ENCODE measurements at regions not wholly inside any gene's neighbourhood (a gene's known extent, or its start where the extent isn't known, plus 50 kb on each side); places are given as distances from the start of the nearest gene placed in this dataset.

DNA sequence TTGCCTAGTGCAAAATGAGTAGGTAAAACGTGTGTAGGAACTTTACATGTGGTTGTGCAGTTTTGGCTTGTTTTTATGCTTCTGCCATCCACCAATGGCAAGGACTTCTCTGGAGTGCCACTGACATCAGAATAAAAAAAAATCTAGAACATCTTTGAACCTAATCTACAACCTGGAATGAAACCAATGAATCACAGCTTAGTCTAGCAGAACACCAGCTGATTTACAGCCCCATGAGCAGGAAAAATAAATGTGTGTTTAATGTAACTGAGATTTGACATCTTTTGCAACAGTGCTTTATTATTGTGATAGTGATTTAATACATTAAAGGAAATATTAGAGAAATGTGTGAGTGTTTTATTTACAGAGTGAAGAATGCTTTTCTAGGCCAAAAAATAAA, 995.1 kb downstream of the PCDH7 start:
- no peak for DNase-seq (ENCODE audit: low spot score)
- ChIA-PET POLR2A (no interaction called here), CTCF (ENCODE audit: unreplicated experiment) (no interaction called here)
- H3K4me2 ChIP-seq (ENCODE audit: low read length) = no peak overlapping the region
- no peaks in the 10 kb centered on the region for H3K79me2 ChIP-seq (ENCODE audit: insufficient read depth, low read depth, low read length)
- H3K4me3 ChIP-seq (ENCODE audit: low read depth, low read length, poor library complexity, severe bottlenecking) = no peak overlapping the region
- no peak overlapping the region for H3K27ac ChIP-seq (ENCODE audit: low read depth, low read length, poor library complexity, severe bottlenecking)
- intact Hi-C loops (cut with micrococcal nuclease; ENCODE audit: unreplicated experiment) = no loop called here
- no peaks in the 10 kb centered on the region for H4K20me1 ChIP-seq (ENCODE audit: insufficient read depth, low read length)
- TF ChIP-seq, protein P1, sequence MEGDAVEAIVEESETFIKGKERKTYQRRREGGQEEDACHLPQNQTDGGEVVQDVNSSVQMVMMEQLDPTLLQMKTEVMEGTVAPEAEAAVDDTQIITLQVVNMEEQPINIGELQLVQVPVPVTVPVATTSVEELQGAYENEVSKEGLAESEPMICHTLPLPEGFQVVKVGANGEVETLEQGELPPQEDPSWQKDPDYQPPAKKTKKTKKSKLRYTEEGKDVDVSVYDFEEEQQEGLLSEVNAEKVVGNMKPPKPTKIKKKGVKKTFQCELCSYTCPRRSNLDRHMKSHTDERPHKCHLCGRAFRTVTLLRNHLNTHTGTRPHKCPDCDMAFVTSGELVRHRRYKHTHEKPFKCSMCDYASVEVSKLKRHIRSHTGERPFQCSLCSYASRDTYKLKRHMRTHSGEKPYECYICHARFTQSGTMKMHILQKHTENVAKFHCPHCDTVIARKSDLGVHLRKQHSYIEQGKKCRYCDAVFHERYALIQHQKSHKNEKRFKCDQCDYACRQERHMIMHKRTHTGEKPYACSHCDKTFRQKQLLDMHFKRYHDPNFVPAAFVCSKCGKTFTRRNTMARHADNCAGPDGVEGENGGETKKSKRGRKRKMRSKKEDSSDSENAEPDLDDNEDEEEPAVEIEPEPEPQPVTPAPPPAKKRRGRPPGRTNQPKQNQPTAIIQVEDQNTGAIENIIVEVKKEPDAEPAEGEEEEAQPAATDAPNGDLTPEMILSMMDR (conservative IDR thresholded peaks at IDR 0.05; ENCODE audit: low read length) = no peak
- TF ChIP-seq EZH2phosphoT487 (IDR thresholded peaks at IDR 0.05; ENCODE audit: borderline replicate concordance, low read depth, low read length) = no peak
- BruUV-seq (replicated peaks) = no TSS peak
- no peaks in the 10 kb centered on the region for H3K36me3 ChIP-seq (ENCODE audit: insufficient read depth, low read length)
- no peak overlapping the region for H2AFZ ChIP-seq (ENCODE audit: low read length)
- no peaks in the 10 kb centered on the region for H3K4me1 ChIP-seq (ENCODE audit: insufficient read depth, low read length, poor library complexity, severe bottlenecking)
- no peaks in the 10 kb centered on the region for H3K9me2 ChIP-seq (ENCODE audit: insufficient read depth, low read length)
- no peaks in the 10 kb centered on the region for H3K9me3 ChIP-seq (ENCODE audit: low read length)

DNA sequence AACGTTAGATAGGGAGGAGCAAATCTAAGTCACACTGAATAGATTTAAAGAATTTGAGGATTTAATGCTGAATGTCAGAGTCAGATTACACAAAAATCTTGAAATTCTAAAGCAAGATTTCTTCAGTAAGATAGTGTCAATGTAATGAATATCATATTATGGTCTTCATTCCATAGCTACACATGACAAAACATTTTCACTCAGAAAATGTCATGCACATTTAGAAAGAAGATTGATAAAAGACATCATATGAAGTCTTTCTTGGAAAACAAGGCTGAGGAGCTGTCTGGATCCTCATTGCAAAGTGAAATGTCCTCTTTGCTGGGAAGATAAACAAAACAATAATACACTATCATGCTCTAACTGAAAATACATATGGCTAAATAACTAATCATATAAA, 1006.9 kb downstream of the PCDH7 start:
- no peak overlapping the region for H3K4me2 ChIP-seq (ENCODE audit: low read length)

DNA sequence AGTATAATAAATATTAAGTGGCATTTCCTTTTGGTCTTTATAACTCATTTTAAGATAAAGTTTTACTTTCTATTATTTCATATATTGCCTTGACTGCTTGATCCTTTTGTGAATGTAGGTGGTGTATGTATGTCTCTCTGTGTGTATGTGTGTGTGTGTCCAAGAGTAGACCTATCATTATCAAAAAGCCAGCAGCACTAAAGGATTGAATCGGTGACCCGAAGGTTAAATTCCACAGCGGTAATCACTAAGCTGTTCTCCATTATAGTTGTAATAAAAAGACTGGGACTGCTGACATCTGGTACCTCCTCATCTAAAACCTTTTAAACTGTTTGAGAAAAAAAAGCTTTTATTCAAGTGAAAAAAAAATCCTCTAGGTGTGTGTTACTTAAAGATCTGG, 1014.8 kb downstream of the PCDH7 start:
- Histone ChIP-seq H2AFZ (ENCODE audit: low read length) (no peak overlapping the region), H3K9me2 (ENCODE audit: insufficient read depth, low read length) (no peaks in the 10 kb centered on the region), H3K4me1 (ENCODE audit: insufficient read depth, low read length, poor library complexity, severe bottlenecking) (no peaks in the 10 kb centered on the region), H3K79me2 (ENCODE audit: insufficient read depth, low read depth, low read length) (no peaks in the 10 kb centered on the region), H3K9me3 (ENCODE audit: low read length) (no peaks in the 10 kb centered on the region), H4K20me1 (ENCODE audit: insufficient read depth, low read length) (no peaks in the 10 kb centered on the region), H3K27ac (ENCODE audit: low read depth, low read length, poor library complexity, severe bottlenecking) (no peak overlapping the region), H3K4me2 (ENCODE audit: low read length) (no peak overlapping the region), H3K4me3 (ENCODE audit: low read depth, low read length, poor library complexity, severe bottlenecking) (no peak overlapping the region), H3K36me3 (ENCODE audit: insufficient read depth, low read length) (no peaks in the 10 kb centered on the region)
- POLR2A ChIA-PET = interaction anchor here (0.6 kb wide), 1 partner anchor 70 kb away, joined by 3 read pairs; no protein-coding TSS in a partner anchor
- no TSS peak for BruUV-seq (replicated peaks)
- intact Hi-C loops (cut with micrococcal nuclease; ENCODE audit: unreplicated experiment) = no loop called here
- no peak for TF ChIP-seq EZH2phosphoT487 (IDR thresholded peaks at IDR 0.05; ENCODE audit: borderline replicate concordance, low read depth, low read length)
- TF ChIP-seq, protein P1 (conservative IDR thresholded peaks at IDR 0.05; ENCODE audit: low read length) = no peak
- DNase-seq (ENCODE audit: low spot score) = no peak
- CTCF ChIA-PET (ENCODE audit: unreplicated experiment) = no interaction called here

More for the DNA sequence above, 1006.9 kb downstream of the PCDH7 start:
- Histone ChIP-seq H4K20me1 (ENCODE audit: insufficient read depth, low read length) (no peaks in the 10 kb centered on the region), H3K36me3 (ENCODE audit: insufficient read depth, low read length) (no peaks in the 10 kb centered on the region), H3K9me2 (ENCODE audit: insufficient read depth, low read length) (no peaks in the 10 kb centered on the region), H3K9me3 (ENCODE audit: low read length) (no peaks in the 10 kb centered on the region), H3K27ac (ENCODE audit: low read depth, low read length, poor library complexity, severe bottlenecking) (no peak overlapping the region), H3K4me1 (ENCODE audit: insufficient read depth, low read length, poor library complexity, severe bottlenecking) (no peaks in the 10 kb centered on the region), H3K79me2 (ENCODE audit: insufficient read depth, low read depth, low read length) (no peaks in the 10 kb centered on the region), H2AFZ (ENCODE audit: low read length) (no peak overlapping the region), H3K4me3 (ENCODE audit: low read depth, low read length, poor library complexity, severe bottlenecking) (no peak overlapping the region)
- TF ChIP-seq, protein P1 (conservative IDR thresholded peaks at IDR 0.05; ENCODE audit: low read length) = no peak
- TF ChIP-seq EZH2phosphoT487 (IDR thresholded peaks at IDR 0.05; ENCODE audit: borderline replicate concordance, low read depth, low read length) = no peak
- no TSS peak for BruUV-seq (replicated peaks)
- ChIA-PET POLR2A (no interaction called here), CTCF (ENCODE audit: unreplicated experiment) (no interaction called here)
- intact Hi-C loops (cut with micrococcal nuclease; ENCODE audit: unreplicated experiment) = no loop called here
- no peak for DNase-seq (ENCODE audit: low spot score)
